CD4-positive, alpha-beta T cell treated with Interleukin-6 at 100 ng/mL for 8 hours (primary cell): ENCODE measurements at regions not wholly inside any gene's neighbourhood (a gene's known extent, or its start where the extent isn't known, plus 50 kb on each side); places are given as distances from the start of the nearest gene placed in this dataset.
"Not testable (repeated sequence)": the region's sequence is repeated elsewhere in the genome, so short reads cannot be mapped to it uniquely, and the experiment has no call there.

Experiments used
- DNase-seq: peaks from one replicate; pipeline ENCODE4 v3.0.0-alpha.2; 2020; ENCODE audit warnings: mixed read lengths, low spot score

DNA sequence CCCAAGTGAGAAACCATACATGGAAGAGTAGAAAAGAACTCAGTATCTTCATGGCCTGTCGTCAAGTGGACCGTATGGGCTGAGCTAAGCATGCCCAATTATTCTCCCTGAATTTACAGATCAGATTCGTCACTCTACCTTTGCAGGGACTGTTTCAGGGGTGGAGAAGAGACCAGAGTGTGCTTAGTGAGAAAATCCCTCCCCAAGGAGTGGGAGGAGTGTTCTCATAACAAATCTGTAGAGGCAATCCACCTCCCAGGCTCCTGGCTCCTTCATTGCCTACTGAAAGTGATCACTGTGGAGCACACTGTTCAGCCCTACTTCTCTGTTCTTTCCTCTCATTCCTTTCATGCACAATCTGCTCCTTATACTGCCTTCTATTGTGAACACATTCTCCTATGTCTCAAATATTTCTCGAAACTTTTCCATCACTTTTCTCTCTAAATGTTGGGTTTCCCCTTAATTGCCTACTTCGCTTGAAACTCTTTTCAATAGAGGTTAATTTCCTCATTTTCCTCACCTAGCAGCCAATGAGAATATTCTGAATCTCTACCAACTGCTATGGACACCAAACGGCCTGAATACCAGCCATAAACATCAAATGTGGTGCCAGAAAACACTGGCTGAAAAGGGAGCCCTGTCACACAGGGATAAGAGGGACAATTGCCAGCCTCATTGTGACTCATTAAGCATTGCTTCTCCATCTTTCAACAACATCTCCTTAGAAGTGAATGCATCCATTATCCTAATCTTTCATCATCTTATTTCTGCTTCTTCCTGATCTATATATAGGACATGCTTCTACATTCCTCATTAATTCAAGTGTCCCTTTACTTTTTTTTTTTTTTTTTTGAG is 398.3 kb downstream of the UTRN start:
- DNase-seq: no peak

- no peak for DNase-seq
Observed at GRCh38 chr6:144688713-144689112, 403.6 kb downstream of the UTRN start.

GRCh38 chr6:144689503-144690040 is 404.4 kb downstream of the UTRN start:
- no peak for DNase-seq

DNA sequence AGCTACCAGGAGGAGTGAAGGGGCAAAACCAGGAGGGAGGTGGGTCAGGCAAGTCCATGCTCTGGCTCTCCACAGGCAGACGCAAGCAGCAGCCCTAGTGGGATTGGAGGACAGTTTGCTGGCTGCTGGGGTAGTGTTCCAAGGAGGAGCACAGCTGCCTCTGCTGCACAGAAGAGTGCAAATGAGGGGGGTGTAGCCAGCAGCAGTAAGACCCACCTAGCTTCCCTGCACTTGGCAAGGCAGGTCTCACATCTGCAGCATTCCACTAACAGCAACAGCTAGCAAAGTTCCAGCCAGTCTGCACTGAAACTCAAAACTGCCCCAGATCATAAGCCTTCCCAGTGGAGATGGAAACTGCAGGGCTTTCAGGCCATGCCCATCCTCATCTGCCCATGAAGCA is 405.0 kb downstream of the UTRN start:
- DNase-seq: no peak

DNA sequence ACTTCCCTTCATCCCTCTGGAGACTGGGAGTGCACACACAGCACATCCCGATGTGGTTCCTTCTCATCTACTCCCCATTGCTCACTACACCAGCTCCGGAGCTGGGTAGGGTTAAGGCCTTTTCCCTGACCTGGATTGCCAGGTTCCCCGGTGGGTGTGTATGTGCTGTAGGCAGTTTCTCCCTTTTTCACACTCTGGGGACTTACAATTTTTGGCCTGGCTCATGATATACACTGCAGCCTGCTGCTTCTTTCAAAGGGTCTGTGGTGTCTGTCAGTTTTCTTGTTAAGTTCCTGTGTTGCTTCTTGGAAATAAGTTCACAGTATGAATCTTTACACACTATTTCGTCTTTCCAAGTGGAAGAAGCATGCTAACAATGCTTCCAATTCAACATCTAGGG is 405.5 kb downstream of the UTRN start:
- no peak for DNase-seq

DNA sequence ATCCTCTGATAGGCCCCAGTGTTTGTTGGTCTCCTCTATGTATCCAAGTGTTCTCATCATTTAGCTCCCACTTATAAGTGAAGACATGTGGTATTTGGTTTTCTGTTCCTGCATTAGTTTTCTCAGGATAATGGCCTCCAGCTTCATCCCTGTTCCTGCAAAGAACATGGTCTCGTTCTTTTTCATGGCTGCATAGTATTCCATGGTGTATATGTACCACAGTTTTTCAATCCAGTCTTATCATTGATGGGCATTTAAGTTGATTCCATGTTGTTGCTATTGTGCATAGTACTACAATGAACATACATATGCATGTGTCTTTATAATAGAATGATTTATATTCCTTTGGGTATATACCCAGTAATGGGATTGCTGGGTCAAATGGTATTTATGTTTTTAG is 406.9 kb downstream of the UTRN start:
- DNase-seq: not testable (repeated sequence)

DNA sequence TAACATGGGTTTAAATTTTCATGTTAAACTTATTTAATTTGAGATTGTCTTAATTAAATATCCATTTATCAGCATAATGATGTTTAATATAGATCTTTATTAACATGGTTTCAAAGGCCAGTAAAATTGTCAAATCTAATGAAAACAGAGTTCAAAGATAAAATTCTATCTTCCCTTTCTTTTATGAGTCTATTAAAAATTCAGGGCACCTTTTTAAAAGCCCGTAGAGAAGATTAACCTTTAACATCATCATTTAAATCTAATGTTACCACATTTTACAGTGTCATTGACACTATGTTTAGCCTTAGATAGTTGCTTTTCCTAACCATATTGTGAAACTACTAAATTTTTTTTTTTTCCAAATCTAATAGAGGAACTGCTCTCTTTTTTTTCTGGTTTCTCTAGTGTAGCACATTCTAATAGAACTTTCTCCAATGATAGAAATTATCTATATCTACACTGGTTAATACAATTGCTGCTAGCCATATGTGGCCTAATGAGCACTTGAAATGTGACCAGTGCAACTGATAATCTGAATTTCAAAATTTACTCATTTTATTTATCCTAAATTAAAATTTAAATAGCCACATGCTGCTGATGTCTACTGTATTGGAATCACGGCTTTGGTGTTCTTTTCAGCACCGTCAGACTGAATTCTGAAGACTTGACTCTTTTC is 410.9 kb downstream of the UTRN start:
- no peak for DNase-seq

DNA sequence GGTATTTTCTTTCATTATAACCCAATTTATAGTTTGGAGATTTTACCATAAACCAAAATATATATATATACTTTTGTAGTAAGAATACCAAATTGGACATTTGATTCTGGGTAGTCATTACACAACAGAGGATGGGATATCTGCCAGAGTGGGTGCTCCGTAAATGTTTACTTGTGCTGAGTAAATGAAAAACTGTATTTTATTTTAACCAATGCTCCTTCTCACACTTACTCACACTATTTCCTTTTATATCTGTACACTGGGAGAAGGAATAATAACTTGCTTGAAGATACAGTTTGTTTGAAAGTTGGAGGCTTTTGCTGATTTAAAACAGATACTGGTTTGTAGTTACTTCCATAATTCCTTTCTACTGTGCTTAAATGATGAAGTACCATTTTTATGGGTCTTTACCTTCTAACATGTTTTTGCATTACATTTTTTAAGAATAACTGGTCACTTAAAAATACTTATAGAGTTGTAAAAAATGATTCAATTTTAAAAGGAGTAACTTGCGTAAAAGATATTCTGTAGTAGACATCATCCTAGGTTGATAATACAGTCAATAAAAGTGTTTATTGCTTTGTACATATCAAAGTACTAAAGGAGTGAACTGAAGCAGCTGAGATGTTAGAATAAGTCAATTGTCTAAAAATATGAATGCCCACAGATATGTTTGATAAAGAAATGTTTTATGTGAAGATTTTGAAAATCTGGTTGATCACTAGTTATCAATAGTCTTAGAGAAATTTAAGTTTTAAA is 411.7 kb downstream of the UTRN start:
- DNase-seq: no peak

GRCh38 chr6:144697369-144697760 is 412.2 kb downstream of the UTRN start:
- DNase-seq: no peak

DNA sequence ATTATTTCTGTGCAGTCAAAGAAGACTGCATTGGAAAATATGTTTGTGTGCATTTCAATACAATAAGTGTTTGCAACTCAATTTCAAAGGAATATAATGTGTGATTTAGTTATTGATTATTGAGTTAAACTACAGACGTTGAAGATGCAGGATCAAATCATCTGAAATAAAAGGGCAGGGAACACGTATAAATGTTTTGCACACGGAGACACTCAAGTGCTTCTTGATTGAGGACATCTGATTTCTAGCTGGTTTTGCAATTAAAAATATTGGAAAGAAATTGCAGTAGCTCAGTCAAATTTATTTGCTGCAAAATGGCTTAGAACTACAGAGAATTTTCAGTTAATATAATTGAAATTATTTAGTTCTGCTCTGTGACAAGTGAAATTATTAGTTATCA is 412.7 kb downstream of the UTRN start:
- DNase-seq: no peak

GRCh38 chr6:144702781-144703180 is 417.6 kb downstream of the UTRN start:
- no peak for DNase-seq

GRCh38 chr6:144710207-144710606 is 425.1 kb downstream of the UTRN start:
- DNase-seq: no peak

GRCh38 chr6:144711661-144712060 is 426.5 kb downstream of the UTRN start:
- DNase-seq: no peak

GRCh38 chr6:144712541-144712940 is 427.4 kb downstream of the UTRN start:
- DNase-seq: no peak

DNA sequence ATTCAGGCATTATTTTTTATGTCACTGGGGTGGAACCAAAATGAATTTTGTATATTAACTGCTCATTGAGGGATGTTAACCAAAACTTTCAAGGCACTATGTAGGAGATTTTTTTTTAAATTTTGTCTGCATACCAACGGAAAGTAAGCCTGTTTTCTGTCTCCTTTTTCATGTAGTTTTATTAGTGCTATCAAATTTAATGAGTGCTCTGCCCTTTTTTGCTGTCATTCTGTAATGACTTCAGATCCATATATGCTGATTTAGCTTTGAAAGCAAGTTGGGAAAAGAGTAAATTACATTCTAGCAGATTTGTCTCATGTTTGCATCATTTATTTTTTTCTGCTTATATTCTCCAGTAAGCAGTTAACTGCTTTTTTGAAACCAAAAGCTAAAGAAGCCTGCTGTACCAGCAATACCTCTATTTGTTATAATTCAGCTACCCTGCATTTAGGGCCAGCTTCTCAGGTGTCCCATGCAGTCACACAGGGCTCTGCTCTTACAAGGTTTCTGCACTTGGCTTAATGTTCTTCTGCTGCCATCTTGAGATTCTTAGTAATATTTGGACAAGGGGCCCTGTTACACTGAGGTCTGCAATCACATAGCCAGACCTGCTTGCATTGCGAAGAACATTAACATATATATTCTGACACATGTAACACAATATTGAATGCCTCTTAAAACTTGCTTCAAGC is 429.0 kb downstream of the UTRN start:
- no peak for DNase-seq

DNA sequence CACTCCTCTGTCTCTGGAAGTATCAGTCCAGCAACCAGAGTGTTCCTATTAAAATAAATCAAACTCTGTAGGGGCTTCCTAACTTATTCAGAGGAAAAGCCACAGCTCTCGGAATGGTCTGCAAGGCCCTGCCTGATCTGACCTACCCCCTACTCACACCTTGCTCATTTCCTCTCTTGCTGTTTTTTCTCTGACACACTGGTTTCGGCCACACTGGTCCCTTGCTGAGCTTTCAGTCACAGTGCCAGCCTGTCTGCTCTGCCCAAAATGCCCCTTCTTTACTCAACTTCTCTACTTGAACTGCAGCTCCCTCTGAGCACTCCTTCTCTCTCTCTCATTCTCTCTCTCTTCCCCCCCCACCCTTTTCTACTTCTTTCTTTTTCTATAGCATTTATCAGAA is 430.2 kb downstream of the UTRN start:
- DNase-seq: no peak

DNA sequence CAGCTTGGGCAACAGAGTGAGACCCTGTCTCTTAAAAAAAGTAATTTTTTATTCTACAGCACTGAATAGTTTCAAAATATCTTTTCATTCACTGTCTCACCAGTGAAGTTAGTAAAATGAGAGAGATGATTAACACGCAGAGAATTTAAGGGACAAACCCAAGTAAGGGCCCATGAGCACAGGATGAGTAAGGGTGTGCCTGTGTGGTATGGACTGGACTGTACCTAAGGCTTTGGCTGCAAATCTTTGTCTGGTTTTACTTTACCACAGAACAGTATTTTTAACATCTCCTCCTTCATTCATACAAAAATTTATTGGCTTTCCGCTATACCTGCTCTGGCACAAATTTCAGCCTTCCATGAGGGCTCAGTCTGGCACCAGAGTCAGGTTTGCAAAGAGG is 433.3 kb downstream of the UTRN start:
- DNase-seq: no peak

DNA sequence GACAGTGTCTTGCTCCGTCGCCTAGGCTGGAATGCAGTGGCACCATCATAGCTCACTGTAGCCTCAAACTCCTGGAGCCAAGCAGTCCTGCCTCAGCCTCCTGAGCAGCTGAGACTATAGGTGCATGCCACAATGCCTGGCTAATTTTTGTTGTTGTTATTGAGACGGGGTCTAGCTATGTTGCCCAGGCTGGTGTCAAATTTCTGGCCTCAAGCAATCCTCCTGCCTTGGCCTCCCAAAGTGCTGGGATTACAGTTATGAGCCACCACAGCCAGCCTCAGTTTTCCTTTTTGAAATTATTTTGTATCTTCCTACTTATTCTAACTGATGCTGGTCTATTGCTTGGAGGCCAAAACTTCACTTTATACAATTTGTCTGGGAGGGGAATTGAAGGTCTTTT is 436.1 kb downstream of the UTRN start:
- DNase-seq: no peak

GRCh38 chr6:144722154-144722737 is 437.1 kb downstream of the UTRN start:
- DNase-seq: no peak

DNA sequence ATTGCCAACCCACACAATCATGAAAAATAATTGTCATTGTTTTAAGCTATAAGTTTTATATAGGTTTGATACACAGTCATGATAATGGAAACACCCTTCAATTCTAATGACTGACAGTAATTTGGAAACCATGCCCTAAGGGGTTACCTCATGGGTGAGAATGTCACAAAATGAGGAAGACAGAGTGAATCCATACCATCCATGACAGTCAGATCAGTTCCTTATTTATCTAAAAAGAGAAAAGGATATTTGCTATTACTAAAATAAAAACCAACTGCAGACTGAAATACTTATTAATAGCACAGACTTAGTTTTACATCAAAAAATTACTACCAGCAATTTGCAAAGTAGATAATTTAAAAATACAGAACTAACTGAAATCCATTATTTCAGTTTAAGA is 437.8 kb downstream of the UTRN start:
- DNase-seq: no peak

DNA sequence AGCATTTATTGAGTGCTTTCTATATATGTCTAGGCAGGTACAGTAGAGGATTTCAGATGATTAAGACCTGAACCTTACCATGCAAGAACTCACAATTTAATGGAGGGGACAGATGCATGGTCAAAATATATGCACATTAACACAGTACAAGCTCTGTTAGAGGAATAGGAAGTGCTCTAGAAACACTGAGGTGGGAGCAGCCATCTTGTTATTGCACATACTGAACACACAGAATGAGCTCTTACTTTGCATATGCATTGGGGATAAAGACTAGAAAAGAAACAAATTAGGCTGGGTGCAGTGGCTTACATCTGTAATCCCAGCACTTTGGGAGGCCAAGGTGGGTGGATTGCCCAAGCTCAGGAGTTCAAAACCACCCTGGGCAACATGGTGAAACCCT is 438.3 kb downstream of the UTRN start:
- no peak for DNase-seq

- no peak for DNase-seq
Observed at GRCh38 chr6:144724818-144725217, 439.7 kb downstream of the UTRN start.
